ENCODE measurements at regions not wholly inside any gene's neighbourhood (a gene's known extent, or its start where the extent isn't known, plus 50 kb on each side); places are given as distances from the start of the nearest gene placed in this dataset.

- no peak for TF ChIP-seq CTCF (IDR thresholded peaks at IDR 0.05)
- TF ChIP-seq POLR2A (IDR thresholded peaks at IDR 0.05), result no peak
Measured at GRCh38 chr21:35343046-35343819, 294.1 kb upstream of the RUNX1 start.
